ENCODE measurements at regions not wholly inside any gene's neighbourhood (a gene's known extent, or its start where the extent isn't known, plus 50 kb on each side); places are given as distances from the start of the nearest gene placed in this dataset.

GRCh38 chr3:16113704-16114103 lies 60.8 kb upstream of the GALNT15 start:
- no peak for TF ChIP-seq CTCF (IDR thresholded peaks at IDR 0.05)
- TF ChIP-seq EP300 (IDR thresholded peaks at IDR 0.05) = no peak
- no peak for TF ChIP-seq POLR2A (IDR thresholded peaks at IDR 0.05)
